ENCODE measurements at regions not wholly inside any gene's neighbourhood (a gene's known extent, or its start where the extent isn't known, plus 50 kb on each side); places are given as distances from the start of the nearest gene placed in this dataset.

DNA sequence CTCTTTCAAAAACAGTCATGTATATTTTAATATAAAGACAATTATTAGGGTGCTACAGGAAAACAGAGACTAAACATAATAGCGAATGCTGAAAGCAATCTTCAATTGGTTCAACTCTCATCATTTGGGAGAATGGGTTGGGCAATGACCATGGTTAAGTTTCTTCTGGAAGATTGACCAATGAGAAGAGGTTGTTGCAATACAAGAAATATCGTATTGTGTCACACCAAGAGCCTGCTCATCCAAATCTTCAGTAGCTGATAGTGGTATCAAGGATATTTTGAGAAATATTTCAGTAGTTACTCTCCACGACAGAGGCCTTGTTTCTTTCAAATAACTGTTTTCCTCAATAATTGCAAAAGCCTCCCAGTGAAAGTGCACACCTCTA, 83.0 kb upstream of the FNDC3A start:
- DNase-seq: no peak

DNA sequence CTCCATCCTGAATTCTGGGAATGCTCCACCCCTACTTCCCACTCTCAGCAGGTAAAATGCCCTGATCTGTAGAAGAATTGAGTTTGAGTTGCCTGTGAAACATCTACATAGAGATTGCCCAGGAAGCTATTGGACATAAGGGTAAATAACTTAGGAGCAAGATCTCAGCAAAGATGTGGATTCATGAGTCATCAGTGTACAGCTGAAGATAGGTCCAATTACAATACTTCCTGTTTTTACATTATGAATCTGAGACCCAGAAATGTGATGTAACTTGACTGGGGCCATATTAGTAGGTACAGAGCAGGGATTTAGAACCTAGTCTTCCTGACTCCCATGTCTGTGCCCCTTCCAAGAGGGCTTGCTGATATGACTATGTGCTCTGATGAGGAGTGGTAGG, 79.4 kb upstream of the FNDC3A start:
- DNase-seq: no peak

DNA sequence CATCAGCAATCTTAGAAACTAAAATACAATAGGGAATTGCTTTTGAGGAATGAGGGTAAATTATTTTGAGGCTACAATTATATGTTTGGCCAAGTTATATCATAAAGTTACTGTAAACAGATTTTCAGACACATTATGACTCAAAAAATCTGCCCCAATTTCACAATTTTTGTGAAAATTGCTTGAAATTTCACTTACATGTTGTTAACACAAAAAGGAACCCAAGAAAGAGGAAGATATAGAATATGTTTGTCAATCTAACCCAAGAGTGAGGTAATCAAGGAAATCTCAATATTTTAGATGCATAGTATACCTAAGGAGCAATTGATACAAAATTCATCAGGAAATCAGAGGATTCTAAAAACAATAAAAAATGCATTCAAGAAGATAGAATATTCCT, 73.9 kb upstream of the FNDC3A start:
- DNase-seq: no peak

DNA sequence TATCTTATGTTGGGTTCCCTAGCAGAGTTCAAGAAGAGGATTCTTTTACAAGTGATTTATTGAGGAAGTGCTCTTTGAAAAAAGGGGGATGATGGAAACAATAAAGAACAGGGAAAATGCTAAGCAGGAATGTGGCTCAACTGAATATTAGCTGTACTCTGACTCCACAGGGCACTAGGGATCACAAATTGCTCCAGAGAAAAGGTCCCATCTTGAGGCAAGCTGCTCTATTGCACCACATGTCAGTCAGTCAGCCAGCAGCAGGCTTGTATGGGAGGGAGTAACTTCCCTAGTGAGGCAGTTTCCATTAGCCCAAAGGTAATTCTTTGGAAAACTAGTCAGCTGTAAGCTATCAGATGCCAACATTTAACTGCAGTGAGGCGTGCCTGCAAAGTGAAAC, 73.3 kb upstream of the FNDC3A start:
- no peak for DNase-seq

DNA sequence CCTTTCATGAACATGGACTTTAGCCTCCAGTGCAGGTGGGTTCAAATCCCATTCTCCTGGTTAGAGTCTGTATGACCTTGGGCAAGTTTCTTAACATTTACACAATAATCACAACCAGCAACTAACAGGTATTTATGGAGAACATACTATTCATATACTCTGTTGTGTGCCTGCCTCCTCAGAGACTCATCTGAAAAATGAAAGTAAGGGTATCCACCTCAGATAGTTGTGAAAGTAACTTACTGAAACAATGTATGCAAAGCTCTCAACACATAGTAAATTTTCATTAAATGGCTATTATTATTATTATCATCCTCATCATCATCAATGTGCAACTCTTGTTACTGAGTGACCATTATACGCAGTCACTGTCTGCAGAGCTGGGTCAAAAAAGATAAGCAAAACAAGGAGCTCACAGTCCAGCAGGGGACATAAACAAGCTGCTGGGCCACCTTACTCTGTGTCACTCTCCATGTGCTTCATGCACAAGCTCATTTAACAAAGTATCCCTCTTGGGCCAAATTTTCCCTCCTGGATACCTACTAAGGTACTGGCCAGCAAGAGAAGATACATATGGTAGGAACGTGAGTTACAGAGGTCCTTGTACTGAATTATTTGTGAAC, 70.9 kb upstream of the FNDC3A start:
- DNase-seq: no peak

DNA sequence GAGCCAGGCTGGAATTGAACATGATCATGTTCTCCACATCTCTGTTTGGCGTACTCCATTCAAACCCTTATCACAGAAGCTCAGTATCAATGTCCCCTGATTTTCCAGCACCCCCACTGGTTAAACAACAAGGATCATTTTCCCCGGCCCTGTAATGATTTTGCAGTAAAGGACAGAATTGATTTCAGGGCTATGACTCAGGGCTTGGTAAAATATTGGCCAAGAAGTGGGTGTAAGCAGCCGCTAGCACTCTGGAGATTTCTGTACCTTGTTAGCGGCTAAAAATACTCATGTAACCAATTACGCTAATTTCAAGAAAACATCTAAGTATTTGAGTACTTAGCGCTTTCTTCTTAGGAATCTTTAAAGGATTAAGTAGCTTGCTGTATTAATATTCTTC, 69.5 kb upstream of the FNDC3A start:
- DNase-seq: no peak

DNA sequence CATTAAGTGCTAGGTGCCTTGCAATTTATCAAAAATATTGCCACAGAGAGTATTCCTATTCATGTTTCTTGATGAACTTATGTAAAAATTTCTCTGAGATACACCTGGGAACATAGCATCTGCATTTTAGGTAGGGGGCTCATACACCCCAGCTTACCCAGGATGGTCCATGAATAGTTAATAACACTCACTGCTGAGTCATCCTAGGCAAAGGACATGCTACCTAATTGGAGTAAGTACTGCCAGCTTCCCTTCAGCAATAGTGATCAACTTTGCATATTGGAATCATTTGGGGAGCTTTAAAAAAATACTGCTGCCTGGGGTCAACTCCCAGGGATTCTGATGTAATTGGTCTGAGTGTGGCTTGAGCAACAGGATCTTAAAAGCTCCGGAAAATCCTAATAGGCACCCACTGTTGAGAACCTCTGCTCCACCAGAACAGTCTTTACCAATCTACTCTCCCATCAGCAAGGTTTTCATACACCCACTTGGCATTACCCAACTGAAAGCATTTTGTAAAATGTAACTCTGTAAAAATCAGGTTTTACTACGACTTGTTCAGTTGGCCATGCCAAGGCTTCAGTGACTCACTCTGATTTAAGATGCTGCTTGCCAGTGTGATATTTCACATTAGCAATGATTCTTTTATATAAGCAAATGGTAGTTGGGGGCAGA, 67.2 kb upstream of the FNDC3A start:
- DNase-seq: no peak

DNA sequence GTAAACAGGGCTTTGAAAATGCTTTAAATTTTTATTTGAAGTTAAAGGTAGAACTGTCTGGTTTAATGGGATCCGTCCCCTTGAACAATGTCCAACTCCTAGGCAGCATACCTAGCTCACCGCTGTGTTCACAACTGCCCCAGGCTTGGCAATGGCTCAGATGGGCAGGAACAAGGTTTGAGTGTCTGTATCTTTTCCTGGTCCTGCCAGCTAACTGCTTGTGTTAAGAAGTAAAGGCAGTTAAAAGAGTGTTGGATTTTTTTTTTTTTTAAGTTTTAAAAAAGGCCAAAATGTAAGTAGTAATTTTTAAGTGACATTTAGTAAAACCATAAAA, 66.7 kb upstream of the FNDC3A start:
- no peak for DNase-seq

DNA sequence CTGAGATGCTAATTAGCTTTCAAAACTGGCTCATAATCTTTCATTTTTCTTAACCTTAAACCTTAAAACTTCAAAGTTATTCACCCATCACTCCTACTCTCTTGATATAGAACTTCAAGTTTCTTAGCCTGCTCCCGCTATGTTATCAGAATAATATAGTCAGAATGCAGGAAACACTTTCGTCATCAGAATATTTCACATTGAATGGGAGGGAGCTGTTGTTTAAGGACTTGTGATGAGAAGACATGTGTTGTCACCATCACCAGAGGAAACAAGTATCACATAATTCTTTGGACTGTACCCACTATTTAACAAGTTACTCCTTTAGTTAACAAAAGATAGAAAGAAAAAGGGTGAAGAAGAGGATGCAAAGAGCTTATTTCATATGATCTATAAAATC, 65.0 kb upstream of the FNDC3A start:
- no peak for DNase-seq

DNA sequence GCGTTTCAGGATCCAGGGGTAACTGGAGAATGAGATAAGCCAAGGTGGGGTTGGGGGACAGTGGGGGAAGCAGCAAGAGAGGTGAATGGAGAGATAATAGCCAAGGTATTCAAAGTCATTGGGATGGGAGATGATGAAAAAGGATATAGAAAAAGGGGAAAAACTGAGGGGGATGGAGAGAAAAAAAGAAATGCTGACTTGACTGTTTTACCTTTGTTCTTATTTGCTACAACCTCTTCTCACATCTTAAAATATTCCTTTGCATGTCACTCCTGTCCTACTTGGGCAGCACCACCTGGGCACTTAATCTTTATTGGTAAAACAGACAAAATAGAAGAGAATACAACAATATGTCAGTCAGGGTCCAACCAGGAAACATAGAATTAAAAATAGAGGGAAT, 56.0 kb upstream of the FNDC3A start:
- DNase-seq: no peak

DNA sequence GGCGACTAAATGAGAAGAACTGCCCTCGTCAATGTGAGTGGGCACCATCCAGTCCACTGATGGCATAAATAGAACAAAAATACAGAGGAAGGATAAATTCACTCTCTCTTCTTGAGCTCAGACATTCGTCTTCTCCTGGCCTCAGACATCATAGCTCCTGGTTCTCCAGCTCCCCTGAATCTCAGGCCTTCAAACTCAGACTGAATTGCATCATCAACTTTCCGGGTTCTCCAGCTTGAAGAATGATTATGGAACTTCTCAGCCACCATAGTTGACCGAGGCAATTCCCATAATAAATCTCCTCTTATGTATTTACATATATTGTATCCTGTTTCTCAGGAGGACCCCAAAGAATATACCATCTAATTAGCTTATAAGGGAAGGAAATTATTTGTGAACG, 55.0 kb upstream of the FNDC3A start:
- no peak for DNase-seq

DNA sequence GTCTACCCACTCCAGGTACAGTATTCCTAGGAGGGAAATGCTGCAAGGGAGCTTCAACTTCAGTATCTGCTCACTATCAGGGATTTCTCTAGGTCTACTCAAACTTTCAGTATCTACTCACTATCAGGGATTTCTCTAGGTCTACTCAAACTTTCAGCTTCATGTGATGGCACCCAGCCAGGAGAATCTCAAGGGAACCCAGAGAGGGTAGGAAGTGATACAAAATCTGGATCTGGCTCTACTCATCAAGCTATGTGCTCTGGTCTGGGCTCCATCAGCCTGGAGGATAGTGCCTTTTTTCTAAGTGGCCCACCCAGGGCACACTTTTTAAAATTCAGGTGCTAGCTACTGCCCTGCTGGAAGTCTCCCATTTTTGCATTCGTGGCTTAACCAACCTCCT, 52.3 kb upstream of the FNDC3A start:
- DNase-seq: no peak

DNA sequence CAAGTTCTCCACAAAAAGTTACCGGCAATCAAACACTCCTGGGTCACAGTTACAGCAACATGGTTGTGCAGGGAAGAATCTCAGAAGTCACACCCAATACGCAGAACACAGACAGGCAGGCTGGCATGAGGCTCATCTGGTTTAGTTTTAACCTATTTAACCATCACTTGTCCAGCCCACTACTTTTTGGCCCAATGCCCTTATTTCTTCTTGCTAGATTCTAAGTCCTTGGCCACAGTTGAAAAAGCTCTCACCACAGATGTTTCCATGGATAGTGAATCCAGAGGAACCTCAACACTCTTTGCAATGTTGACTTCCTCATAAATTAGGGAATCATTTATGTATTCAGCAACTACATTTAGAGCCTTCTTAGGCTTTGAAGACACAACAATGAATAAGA, 50.7 kb upstream of the FNDC3A start:
- DNase-seq: no peak

Measured in activated T-cell treated with anti-CD3 and anti-CD28 coated beads, Interleukin-2, amount 50 U/mL, for 1 hour (primary cell).